Testis (tissue), 2 donors: ENCODE measurements at regions not wholly inside any gene's neighbourhood (a gene's known extent, or its start where the extent isn't known, plus 50 kb on each side); places are given as distances from the start of the nearest gene placed in this dataset.

ENCODE experiments used
- POLR2A ChIP-seq: fragments of 450-650 bp; IDR thresholded peaks from one replicate; pipeline ENCODE4 v1.6.1; 2017; ENCODE audit warnings: antibody characterized with exemption, mild to moderate bottlenecking, moderate library complexity
- TF ChIP-seq, protein P1 (sequence below), 3 experiments: fragments of 450-650 bp in 2 of 3; fragments of 200-600 bp in 1 of 3; sonication (generic) in 1 of 3; IDR thresholded peaks; one replicate each; pipeline ENCODE4 v1.5.1; 2016 to 2019; ENCODE audit warnings: antibody characterized with exemption in 3 of 3, mild to moderate bottlenecking in 2 of 3, moderate library complexity in 1 of 3

GRCh38 chr20:19081937-19082336 lies 130.5 kb upstream of the SLC24A3 start:
- no peak for TF ChIP-seq POLR2A
- TF ChIP-seq, protein P1, sequence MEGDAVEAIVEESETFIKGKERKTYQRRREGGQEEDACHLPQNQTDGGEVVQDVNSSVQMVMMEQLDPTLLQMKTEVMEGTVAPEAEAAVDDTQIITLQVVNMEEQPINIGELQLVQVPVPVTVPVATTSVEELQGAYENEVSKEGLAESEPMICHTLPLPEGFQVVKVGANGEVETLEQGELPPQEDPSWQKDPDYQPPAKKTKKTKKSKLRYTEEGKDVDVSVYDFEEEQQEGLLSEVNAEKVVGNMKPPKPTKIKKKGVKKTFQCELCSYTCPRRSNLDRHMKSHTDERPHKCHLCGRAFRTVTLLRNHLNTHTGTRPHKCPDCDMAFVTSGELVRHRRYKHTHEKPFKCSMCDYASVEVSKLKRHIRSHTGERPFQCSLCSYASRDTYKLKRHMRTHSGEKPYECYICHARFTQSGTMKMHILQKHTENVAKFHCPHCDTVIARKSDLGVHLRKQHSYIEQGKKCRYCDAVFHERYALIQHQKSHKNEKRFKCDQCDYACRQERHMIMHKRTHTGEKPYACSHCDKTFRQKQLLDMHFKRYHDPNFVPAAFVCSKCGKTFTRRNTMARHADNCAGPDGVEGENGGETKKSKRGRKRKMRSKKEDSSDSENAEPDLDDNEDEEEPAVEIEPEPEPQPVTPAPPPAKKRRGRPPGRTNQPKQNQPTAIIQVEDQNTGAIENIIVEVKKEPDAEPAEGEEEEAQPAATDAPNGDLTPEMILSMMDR (IDR thresholded peaks at IDR 0.05) = no peak
